ENCODE measurements at regions not wholly inside any gene's neighbourhood (a gene's known extent, or its start where the extent isn't known, plus 50 kb on each side); places are given as distances from the start of the nearest gene placed in this dataset.
"Not testable (repeated sequence)": the region's sequence is repeated elsewhere in the genome, so short reads cannot be mapped to it uniquely, and the experiment has no call there.

DNA sequence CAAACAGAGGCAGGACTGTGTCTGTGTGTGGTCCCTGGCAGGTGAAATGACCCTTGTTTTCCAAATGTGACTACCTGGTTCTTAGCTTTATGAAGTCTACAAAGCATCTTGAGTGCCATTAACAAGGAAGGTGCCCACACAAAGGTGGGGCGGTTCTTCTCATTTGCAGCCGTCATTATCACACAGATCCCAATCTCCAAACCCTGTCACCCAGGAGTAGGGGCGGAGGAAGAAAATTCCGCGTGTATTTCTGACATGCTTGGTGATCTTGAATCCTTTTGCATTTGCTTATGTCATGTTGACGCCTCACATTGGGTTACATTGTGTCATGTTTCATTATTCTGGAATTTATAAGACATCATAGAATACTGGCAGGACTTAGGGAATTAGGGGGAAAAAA is 277.3 kb downstream of the VRK1 start:
- no peak for DNase-seq (ENCODE audit: low read depth in 3 of 3)

DNA sequence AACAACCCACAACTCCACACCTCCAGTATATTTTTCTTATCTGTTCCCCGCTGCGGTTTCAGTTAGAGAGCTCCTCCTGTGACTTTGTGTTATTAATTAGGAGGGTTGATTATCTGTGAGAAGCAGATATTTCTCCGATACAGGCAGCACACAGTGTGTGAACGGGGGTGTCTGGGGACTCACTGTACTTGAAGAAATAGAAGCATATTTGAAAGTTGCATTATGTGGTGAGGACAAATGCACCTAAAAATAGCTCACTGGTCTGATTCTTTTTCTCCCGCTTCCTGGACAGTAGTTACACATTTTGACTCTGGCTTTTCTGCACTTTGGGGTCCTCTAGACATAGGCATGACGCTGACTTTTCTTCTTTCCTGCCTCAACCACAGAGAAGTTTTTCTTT is 277.7 kb downstream of the VRK1 start:
- no peak for DNase-seq (ENCODE audit: low read depth in 3 of 3)

DNA sequence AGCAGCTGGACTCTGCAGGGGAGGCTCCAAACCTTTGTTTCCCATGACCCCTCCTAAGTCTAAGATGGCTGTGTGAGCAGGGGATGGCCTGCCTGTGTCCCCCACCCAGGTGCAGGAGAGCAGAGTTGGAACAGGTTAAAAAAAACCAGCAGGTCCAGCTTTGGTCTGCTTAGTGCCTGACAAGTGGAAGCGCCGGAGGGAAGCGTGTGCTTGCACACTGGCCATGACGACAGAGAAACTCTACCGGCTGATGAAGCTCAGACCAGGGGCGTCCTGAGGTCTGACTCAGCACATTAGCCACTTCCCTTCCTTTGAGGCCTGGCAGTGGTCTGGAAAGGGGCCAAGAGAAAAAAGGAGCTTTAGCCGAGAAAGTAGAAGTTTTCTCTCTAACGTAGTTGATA is 280.1 kb downstream of the VRK1 start:
- DNase-seq (ENCODE audit: low read depth in 3 of 3) = no peak

DNA sequence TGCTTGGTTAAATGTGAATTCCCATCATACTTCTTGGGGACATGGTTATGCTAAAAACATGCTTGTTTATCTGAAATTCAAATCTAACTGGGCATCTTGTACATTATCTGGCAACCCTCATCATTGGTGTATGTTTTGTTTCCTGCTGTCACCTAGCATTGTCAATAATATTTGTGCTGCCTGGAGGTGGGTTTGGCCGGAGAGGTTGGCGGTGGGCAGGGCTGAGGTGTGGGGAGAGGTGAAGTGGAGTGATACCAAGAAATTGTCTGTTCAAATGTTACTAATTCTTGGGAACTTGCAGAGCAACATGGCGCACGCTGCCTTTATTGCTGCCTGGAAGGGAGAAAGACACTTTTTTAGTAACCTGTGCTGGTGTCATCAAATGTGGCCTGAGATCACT is 280.5 kb downstream of the VRK1 start:
- no peak for DNase-seq (ENCODE audit: low read depth in 3 of 3)

DNA sequence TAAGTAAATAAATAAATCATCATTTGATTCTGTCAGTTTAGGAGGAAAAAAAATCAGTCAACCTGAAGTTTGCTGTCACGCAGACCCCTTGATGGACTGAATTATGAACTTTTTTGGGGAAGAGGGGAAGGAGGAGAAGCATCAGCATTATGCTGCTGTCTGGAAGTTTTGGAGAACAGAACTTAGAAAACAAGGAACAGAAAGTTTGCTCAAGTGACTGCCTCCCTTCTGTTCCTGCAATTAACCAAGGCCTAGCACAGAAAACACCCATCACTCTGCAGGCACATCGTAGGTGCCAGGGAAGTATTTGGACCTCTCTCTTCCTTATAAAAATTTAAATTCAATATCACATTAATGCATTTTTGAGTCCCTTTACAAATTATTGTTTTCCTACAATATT is 283.8 kb downstream of the VRK1 start:
- DNase-seq (ENCODE audit: low read depth in 3 of 3) = no peak

DNA sequence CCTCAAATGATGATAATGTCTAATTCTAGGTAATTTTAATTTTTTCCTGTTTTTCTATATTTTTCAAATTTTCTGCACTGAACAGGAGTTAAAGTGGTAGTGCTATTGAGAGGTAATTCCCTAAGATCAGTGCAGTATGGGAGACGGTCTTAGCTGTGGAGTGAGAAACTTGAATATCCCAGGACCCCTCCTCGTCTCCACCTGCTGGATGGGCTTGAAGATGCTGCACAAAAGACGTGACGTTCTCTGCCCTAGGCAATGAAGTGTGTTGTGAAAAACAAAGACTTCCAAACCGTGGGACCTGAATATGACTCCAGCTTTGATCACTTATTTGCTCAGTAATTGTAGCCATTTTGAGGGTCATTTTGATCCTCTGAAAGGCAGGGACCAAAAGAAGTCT is 298.1 kb downstream of the VRK1 start:
- DNase-seq (ENCODE audit: low read depth in 3 of 3) = no peak

DNA sequence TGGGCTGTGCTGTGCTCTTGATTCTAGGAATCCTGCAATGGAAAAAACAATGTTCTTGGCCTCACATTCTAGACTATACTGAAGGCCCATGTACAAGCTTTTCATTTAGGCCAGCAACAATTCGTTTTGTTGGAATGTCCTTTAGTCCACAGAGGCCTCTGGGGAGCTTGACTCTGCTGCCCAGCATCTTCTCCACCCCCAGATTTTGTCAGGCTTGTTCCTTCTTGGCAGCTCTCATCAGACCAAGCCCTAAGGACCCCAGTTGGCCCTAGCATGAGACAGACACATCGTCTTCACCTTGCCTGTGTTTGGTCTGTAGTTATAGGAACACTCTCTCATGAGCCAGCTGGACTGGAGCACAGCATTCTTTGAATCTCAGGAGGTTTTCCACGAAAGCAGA is 300.1 kb downstream of the VRK1 start:
- no peak for DNase-seq (ENCODE audit: low read depth in 3 of 3)

DNA sequence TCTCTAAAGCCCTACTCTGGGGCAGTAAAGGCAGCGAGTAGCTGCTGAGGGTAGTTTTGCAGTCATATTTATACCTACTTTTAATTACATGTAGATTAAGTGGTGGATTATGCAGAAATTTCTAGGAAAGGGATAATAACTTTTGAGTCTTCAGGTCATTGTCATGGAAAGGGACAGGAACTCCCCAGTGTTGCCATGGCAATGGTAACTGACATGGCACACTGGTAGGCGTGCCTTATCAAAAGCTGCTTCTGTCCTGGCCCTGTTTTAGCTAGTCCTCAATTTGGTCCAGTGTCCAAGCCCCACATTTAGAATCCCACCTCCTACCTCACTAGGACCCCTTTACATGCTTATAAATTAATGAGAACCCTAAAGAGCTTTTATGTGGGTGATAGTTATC is 303.1 kb downstream of the VRK1 start:
- no peak for DNase-seq (ENCODE audit: low read depth in 3 of 3)

DNA sequence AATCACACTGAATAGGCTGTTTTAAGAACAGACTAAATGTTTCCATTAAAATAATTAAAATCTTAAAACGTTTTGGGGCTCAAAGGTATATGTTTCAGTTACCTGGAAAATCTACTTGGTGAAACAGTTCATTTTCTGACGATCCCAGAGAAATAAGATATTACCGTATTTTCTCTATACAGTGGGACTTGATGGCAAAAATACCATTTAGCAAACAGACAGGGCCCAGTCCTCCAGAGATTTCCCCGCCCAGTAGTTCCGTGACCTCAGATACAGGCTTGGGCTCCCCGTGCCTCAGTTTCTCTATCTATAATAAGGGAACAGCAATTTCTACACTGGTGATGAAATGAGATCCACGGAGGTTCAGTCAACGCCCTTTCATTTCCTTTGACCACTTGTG is 304.4 kb downstream of the VRK1 start:
- DNase-seq (ENCODE audit: low read depth in 3 of 3) = no peak

DNA sequence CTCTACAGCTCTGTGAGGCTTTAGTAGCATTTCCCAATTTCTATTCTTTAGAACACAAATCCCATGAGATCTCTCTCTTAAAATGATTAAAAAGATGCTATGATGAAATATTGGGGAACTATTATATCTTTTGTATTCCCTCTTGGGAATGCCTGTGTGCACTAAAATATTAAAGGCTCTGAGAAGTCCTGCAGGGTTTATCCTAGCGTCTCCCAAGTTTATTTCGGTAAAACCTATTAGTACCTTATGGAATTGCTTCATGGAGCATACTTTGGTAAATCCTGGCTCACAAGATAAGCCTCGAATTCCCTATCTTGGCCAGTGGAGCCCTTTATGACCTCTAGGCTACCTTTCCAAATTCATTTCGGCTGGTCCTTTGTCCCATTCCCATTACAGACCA is 306.8 kb downstream of the VRK1 start:
- DNase-seq (ENCODE audit: low read depth in 3 of 3) = no peak

DNA sequence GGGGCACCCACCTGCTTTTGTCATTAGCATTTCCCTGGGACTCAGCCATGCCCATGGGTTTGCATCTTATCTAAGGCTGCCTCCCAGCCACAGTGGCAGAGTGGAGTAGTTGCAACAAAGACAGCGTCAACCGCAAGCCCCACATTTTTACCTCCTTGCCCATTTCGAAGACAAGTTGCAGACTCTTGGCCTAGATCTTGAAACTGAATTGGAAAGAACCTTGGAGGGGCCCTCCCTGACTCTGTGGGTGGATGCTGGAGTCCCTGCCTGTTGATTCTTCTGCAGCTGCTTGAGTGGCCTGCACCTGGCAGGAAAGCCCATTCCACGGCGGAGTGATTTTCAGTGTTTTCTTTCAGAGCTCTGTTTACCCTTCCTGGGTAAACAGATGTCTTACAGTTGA is 309.0 kb downstream of the VRK1 start:
- DNase-seq (ENCODE audit: low read depth in 3 of 3) = no peak

DNA sequence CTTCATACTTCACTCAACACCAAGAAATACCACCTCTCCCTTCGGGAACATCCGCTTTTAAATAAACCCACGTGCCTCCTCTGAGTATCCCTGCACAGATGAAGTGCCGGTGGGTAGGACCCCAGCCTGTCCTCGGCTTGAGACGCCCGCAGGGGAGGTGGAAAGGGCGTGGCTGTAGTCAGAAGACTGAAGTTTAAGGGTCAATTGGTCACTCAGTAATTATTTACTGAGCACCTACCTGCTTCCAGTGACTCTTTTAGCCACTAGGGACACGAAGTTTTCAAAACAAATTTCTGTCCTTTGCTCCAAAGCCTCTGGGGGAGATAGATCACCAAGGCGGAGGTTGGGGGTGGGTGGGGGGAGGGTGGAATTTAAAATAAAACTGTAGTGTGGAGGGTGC is 309.4 kb downstream of the VRK1 start:
- no peak for DNase-seq (ENCODE audit: low read depth in 3 of 3)

DNA sequence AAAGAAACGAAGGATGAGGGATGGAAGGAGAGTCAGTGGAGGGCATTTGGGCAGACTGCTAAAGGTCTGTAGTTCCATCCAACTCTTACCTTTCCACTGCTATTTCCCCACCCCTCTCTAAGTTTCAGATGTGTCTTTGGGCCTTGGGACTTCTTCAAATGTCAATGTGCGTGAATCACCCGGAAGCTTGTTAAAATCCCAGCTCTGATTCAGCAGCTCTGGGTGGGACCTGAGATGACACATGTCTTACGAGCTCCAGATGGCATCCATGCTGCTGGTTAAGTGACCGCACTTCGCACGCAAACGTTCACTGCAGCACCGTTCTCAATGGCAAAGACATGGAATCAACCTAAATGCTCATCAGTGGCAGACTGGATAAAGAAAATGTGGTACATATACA is 309.9 kb downstream of the VRK1 start:
- DNase-seq (ENCODE audit: low read depth in 3 of 3) = no peak

DNA sequence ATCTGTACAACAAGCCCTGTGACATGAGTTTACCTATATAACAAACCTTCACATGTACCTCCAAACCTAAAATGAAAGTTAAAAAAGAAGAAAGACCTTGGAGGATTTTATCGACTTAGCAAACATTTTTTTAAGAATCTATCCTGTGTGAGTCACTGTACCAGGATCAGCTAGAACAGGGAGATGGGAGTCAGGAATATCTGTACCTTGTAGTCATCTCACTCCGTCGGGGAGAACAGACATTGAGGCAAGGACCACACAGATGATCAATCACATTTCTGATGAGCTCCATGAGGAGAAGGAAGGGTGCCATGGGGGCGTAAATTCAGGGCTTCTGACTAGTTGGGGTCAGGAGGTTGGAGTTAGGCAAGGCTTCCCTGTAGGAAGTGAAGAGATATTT is 310.6 kb downstream of the VRK1 start:
- DNase-seq (ENCODE audit: low read depth in 3 of 3) = no peak

DNA sequence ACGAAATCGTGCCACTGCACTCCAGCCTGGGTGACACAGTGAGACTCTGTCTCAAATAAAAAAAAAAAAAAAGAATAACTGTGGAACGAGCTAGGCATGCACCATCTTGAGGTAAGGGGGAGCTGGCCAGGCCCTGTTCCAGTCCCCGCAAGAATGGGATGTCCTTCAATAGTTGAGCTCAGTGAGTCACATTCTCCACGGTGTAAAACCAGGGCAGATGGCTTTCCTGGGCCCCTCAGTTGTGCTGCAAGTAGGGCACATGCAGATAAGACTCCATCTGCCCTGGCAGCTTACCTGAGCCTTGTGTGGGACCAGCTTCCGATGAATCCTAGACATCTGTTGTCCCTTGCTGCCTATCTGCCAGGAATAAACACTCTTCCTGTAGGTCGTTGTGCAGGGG is 312.1 kb downstream of the VRK1 start:
- DNase-seq (ENCODE audit: low read depth in 3 of 3) = no peak

DNA sequence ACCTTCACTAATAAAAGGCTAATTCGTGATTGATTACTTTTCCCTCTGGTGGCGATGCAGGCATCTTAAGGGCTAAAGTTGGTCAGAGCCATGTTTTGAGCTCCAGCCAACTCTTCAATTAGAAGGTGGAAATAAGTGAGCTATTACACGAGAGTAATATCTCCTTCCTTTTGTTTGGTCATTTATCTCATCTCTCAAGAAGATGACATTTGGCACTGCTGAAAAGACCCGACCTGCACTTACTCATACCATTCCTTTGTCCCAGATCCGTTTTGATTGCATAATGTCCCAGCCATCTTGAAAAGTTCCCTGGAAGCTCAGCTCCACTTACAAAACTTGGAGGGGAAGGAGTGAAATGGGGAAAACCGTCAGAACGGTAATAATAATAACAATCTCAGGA is 316.2 kb downstream of the VRK1 start:
- no peak for DNase-seq (ENCODE audit: low read depth in 3 of 3)

DNA sequence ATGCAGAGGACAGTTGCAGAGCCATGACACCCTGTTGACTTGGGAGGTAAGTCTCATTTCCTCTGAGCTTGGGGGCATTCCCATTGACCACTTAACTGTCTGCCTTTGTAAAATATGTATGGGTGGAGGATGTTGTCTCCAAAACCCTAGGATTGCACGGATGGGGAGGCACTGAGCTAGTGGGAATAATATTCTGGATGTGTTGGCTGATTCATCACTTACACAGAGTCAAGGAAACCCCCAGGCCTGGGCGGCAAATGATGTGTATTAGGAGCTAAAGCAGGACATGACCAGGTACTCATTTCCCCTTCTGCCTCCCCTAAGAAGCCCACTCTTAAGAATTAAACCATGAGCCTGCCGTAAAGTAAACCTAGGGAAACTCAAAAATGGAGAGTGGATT is 319.4 kb downstream of the VRK1 start:
- DNase-seq (ENCODE audit: low read depth in 3 of 3) = no peak

DNA sequence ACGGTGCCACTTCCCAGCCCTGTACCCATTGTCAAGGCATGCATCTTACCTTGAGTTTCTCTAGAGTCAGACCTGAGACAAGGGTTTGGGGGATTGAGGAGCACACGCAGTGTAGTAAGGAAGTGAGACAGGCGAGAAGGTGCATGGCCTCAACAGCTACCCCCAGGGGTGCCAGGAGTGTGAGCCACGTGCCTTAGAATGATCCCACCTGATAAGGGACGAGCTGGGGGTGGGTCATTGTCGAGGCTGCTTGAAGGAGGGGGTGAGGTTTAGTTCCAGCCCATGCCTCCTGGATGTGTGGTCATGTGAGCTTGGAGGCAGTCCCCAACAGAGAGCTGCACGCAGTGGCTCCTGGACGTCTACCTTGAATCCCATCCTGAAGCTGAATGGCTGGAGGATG is 320.5 kb downstream of the VRK1 start:
- DNase-seq (ENCODE audit: low read depth in 3 of 3) = no peak

DNA sequence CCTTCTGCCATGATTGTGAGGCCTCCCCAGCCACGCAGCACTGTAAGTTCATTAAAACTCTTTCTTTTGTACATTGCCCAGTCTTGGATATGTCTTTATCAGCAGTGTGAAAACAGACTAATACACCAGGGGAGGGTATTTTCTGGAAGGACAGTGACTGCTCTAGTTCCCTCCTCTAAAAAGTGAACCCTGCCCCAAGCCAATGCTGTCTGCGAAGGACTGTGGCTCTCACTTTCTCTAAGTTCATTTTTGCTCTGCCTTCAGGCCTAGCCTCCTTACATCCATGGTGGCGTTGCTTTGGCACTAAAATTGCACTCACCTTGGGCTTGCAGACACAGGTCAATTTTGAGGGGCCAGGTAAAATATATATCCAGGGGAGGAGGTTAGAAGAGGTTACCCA is 323.0 kb downstream of the VRK1 start:
- no peak for DNase-seq (ENCODE audit: low read depth in 3 of 3)

DNA sequence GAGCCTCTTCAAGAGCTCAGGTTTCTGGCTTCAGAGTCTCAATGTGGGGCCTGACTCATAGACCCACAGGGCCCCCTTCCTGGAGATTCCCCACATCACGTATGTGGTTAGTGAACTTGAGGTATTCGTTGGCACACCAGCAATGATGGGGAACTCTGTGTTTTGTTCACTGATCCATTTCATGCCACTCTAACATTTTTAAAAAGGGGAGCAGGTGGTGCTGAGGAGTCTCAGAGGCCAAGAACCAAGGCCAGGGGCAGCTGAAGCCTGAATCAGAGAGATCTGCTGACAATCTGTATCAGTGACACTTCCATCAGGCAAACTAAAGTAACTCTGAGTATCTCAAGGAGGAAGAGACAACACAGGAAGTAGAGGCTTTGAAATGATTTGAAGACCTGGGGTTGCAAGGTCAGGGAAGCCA is 323.4 kb downstream of the VRK1 start:
- DNase-seq (ENCODE audit: low read depth in 3 of 3) = peak; percentile 21 to 40 (median 27)

DNA sequence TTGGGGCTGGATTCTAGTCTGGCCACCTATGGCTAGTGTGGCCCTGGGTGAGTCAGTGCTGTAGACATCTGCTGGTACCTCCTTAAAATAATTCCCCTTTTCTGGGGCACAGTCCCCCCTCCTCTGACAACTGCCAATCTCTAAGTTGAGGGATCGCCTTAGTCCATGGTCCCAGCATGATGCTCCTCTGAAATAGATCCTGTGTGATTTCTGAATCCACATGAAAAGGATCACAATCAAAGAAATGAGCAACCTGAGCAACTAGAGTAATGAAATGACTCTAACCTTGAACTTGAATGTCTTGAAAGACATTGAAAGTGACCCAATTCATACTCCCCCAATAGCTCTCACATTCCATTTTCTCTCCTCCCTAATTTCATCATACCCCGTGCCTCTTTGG is 332.5 kb downstream of the VRK1 start:
- no peak for DNase-seq (ENCODE audit: low read depth in 3 of 3)

DNA sequence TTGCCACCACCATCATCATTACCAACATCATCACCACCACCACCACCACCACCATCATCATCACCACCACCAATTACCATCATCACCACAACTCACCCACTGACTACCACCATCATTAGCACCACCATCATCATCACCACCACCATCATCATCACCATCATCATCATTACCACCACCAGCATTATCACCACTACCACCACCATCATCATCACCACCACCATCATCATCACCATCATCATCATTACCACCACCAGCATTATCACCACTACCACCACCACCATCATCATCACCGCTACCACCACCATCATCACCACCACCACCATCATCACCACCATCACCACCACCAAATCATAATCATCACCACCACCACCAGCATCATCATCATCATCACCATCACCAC is 338.7 kb downstream of the VRK1 start:
- not testable (repeated sequence) for DNase-seq (ENCODE audit: low read depth in 3 of 3)

DNA sequence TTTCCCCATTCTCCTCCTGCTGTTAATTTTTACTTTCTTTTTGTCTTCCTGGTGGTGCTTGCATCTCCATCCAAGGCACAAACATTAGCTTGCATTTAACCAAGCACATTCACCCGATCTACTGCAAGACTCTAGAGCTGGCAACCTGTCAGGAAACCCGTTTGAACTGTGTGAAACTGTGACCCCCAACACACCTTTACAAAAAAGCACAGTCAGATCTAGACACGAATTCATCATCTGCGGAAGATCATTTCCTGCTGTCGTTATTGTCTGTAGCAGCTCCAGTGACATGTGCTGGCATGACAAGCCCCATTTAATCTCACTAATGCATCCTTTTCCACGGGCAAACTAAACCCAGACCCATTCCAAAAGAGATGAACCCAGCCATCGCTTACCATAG is 340.5 kb downstream of the VRK1 start:
- DNase-seq (ENCODE audit: low read depth in 3 of 3) = no peak

DNA sequence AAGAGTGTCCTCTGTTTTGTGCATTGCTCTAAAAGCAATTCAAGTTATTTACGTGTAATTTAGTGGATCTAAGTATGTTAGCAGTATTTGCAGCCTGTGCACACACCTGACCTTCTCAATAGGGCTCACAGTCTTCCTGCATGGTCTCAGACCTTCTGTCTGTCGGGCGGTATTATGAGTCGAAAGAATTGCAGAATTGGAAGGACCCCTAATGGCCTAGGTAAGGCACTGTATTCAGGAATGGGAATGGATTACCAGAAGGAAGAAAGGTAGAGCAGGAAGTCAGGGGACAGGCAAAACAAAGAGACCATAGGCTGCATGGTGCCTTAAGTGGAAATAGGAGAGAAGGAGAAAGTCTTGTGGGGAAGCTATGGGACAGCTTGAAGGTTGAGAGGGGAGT is 341.6 kb downstream of the VRK1 start:
- no peak for DNase-seq (ENCODE audit: low read depth in 3 of 3)

DNA sequence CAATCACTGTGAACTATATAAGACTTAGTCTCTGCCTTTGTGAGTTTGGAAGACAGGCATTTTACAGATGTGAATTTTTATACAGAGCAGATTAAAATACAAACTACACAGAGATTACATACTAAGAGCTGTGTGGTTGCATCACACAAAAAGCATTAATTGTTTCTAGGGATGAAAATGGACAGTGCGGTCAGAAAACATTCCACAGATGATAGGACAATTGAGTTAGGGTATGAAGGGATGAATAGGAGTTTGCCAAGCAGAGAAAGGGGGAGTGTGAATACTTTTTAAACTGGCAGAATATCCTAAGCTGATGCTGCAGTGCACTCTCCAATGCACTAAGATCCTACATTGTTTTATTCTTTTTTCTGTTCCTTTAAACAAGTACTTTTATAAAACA is 345.8 kb downstream of the VRK1 start:
- DNase-seq (ENCODE audit: low read depth in 3 of 3) = no peak

Data from stimulated activated CD4-positive, alpha-beta T cell treated with anti-CD3 and anti-CD28 coated beads, TNF-alpha, amount 100 ng/mL, for 24 hours (primary cell).